ENCODE measurements at regions not wholly inside any gene's neighbourhood (a gene's known extent, or its start where the extent isn't known, plus 50 kb on each side); places are given as distances from the start of the nearest gene placed in this dataset.
"Not testable (repeated sequence)": the region's sequence is repeated elsewhere in the genome, so short reads cannot be mapped to it uniquely, and the experiment has no call there.

DNA sequence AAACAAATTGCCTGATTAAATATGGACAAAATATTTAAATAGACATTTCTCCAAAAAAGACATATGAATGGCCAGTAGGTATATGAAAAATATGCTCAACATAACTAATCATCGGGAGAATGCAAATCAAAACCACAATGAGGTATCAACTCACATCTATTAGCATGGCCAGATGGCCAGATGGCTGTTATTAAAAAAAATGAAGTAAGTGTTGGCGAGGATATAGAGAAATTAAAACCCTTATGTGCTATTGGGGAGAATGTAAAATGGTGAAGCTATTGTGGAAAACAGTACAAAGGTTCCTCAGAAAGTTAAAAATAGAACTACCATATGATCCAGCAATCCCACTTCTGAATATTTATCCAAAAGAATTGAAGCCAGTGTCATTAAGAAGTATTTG, 272.3 kb upstream of the ZNF804A start:
- DNase-seq (ENCODE audit: low read depth, low spot score): no peak

DNA sequence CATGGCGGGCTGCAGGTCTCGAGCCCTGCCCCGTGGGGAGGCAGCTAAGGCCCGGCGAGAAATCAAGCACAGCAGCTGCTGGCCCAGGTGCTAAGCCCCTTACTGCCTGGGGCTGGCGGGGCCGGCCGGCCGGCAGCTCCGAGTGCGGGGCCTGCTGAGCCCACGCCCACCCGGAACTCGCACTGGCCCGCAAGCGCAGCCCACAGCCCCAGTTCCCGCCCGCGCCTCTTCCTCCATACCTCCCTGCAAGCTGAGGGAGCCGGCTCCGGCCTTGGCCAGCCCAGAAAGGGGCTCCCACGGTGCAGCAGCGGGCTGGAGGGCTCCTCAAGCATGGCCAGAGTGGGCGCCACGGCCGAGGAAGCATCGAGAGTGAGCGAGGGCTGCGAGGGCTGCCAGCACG, 270.5 kb upstream of the ZNF804A start:
- DNase-seq (ENCODE audit: low read depth, low spot score): not testable (repeated sequence)

- DNase-seq (ENCODE audit: low read depth, low spot score): not testable (repeated sequence)
Observed at GRCh38 chr2:184330561-184330960, 267.8 kb upstream of the ZNF804A start.

GRCh38 chr2:184336688-184337087, 261.6 kb upstream of the ZNF804A start:
- DNase-seq (ENCODE audit: low read depth, low spot score): no peak

- peak; percentile 51 for DNase-seq (ENCODE audit: low read depth, low spot score)
Observed at GRCh38 chr2:184338771-184339170, 259.6 kb upstream of the ZNF804A start.

GRCh38 chr2:184339966-184340365, 258.4 kb upstream of the ZNF804A start:
- DNase-seq (ENCODE audit: low read depth, low spot score): no peak

DNA sequence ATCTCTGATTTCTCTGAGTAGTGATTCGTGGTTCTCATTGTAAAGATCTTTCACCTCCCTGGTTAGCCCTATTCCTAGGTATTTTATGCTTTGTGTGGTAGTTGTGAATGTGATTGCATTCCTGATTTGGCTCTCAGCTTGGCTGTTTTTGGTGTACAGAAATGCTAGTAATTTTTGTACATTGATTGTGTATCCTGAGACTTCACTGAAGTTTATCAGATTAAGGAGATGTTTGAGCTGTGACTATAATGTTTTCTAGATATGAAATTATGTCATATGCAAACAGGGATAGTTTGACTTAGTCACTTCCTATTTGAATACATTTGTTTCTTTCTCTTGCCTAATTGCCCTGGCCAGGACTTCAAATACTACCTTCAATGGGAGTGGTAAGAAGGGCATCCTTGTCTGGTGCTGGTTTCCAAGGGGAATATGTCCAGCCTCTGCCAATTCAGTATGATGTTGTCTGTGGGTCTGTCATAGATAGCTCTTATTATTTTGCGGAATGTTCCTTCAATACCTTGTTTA, 251.9 kb upstream of the ZNF804A start:
- no peak for DNase-seq (ENCODE audit: low read depth, low spot score)

DNA sequence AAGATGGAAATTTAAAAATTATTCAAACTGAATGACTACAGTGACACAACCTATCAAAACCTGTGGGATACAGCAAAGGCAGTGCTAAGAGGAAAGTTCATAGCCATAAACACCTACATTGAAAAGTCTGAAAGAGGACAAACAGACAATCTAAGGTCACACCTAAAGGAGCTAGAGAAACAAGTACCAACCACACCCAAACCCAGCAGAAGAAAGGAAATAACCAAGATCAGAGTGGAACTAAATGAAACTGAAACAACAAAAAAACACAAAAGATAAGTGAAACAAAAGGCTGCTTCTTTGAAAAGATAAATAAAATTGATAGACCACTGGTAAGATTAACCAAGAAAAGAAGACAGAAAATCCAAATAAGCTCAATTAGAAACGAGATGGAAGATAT, 247.2 kb upstream of the ZNF804A start:
- no peak for DNase-seq (ENCODE audit: low read depth, low spot score)

DNA sequence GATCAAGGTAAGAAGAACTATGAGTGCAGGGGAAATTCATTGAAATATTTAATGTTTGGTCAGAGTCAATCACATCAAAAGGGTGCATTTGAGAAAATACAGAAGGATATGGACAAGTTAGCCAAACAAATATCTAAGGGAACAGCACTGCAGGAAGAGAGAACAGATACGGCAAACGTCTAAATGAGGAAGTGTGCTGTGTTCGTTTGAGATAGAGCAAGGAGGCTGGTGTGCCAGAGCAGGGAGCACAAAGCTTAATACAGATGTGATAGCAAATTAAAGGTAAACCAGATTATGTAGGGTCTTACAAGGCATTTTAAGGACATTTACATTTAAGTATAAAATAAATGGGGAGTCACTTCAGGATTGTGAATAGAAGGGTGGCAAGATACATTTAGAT, 241.3 kb upstream of the ZNF804A start:
- DNase-seq (ENCODE audit: low read depth, low spot score): no peak

- DNase-seq (ENCODE audit: low read depth, low spot score): no peak
Observed at GRCh38 chr2:184359379-184359778, 238.9 kb upstream of the ZNF804A start.

DNA sequence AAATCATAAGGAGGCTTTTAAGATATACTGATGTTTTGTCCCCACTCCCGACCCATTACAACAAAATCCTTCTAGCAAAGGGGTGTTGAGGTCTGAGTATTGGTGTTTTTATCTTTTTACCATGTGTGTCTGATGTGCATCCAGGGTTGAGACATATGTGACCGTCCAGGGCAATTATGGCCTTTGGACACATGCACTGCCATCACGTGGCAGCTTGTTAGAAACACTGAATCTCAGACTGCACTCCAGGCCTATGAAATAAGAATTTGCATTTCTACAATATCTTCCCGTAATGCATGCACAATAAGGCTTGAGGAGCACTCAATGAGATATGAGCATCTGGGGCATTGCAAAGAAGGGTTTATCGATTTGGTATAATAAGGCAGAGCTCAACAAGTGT, 235.1 kb upstream of the ZNF804A start:
- DNase-seq (ENCODE audit: low read depth, low spot score): no peak

- DNase-seq (ENCODE audit: low read depth, low spot score): no peak
Observed at GRCh38 chr2:184367211-184367610, 231.1 kb upstream of the ZNF804A start.

DNA sequence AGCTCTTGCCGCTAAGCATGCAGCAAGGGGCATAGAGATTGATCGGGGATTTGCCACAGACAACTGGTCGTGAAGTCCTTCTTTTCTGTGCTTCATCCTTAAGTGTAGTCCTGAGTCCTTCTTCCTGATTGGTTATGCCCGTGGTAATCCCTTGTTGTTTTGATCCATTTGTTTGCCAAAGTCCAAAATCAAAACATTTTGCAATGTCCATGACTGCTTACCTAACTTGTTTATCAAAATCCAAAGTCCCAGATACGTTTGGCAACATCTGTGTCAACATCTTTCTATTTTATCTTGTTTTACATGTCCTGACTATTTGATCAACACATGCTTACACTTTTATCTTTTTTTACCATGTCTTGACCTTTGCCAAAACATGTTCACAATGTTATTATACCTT, 229.0 kb upstream of the ZNF804A start:
- DNase-seq (ENCODE audit: low read depth, low spot score): no peak

DNA sequence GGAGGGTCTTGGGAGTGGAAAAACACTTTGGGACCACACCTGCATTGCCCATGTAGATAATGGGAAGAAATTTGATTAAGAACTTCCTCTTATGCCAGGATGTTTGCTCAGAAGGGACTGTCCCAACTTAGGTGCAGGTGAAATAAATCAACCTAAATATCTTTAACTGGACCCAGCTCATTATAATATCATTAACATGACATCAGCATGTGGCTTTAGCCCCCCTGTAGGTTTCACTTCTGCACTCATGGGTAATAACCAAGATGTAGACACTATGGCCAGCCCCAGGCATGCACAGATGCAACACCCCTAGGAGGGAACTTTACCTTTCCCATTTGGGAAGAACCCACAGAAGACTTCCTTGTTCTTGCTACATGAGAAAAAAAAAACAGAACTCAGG, 227.4 kb upstream of the ZNF804A start:
- DNase-seq (ENCODE audit: low read depth, low spot score): no peak

DNA sequence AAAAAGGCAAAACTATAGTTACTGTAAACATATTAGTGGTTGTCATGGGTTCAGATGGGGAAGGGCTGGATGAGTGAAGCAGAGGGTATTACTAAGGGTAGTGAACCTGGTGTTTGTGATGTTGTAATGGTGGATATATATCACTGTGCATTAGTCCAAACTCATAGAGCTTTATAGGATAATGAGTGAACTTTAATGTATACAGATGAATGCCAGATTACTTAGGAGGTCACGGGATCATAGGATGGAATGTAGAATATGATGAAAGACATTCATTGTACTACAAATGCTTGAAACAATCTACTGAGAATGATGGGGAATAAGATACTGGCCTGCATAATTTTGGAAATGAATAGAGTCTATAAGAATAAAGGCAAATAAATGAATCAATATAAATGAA, 226.7 kb upstream of the ZNF804A start:
- DNase-seq (ENCODE audit: low read depth, low spot score): no peak

DNA sequence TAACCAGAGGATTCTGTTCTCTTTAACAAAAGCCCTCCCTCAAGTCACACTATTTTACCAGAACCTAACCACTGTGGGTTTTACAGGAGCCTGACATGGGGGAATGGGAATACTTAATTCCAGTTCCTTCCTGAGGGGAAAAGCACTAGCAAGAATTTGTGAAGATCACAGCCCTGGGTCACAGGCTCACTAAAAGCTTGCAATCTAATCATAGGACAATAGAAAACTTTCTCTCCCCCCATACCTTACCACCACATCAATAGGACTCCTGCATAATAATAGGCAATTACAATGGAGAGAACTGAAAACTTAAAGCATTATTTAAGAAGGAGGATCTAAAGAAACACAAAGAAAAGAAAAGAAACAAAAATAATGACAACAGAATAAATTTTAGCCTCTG, 225.8 kb upstream of the ZNF804A start:
- DNase-seq (ENCODE audit: low read depth, low spot score): peak; percentile 10

DNA sequence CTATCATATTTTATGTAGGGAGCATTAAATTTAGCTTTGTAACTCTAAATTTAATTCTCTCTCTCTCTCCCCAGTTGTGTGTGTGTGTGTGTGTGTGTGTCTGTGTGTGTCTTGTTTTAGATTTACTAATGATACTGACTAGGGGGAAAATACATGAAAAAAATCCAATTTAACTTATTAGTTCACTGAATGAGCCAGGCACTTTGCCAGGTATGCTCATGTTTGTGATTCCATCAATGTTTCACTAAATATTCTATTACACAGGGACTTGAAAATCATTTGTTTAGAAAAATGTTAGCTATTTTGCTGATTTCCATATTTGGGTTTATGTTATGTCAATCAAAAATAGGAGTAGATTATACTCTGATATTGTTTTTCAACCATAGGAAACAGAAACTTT, 203.7 kb upstream of the ZNF804A start:
- DNase-seq (ENCODE audit: low read depth, low spot score): no peak

DNA sequence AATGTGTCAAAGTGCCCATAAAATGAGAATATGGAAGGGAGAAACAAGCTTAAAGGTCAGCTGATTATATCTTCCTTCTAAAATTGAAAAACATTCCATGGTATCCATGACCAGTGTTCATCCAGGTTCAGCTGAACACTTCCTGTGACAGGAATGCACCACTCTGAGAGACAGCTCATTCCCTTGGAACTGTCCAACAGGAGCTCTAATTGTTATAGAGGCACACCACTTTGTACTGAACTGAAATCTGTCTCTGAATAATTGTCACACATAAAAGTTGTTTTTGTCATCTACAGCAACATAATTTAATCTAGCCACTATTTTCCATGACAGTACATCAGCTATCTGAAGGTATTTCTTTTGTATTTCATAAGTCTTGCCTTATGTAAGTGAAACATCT, 195.9 kb upstream of the ZNF804A start:
- no peak for DNase-seq (ENCODE audit: low read depth, low spot score)

GRCh38 chr2:184407041-184407630, 191.2 kb upstream of the ZNF804A start:
- peak; percentile 75 for DNase-seq (ENCODE audit: low read depth, low spot score)

DNA sequence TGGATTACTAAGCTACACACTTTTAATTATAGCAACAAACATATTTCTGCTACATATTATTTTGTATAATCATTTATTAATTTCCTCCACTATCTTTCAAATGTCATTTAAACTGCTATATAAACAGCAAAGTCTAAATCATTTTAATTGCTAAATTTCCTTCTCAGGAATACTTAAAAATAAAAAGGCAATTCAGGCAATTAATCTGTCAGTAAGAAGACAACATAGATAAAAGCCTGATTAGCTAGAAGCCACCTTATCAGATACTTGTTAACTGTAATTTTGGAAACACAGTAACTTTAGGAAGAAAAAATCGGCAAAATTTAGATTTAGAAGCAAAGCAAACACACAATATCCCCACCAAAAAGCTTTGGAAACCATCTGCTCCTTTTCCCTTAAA, 188.2 kb upstream of the ZNF804A start:
- DNase-seq (ENCODE audit: low read depth, low spot score): no peak

GRCh38 chr2:184413221-184413620, 185.1 kb upstream of the ZNF804A start:
- no peak for DNase-seq (ENCODE audit: low read depth, low spot score)

DNA sequence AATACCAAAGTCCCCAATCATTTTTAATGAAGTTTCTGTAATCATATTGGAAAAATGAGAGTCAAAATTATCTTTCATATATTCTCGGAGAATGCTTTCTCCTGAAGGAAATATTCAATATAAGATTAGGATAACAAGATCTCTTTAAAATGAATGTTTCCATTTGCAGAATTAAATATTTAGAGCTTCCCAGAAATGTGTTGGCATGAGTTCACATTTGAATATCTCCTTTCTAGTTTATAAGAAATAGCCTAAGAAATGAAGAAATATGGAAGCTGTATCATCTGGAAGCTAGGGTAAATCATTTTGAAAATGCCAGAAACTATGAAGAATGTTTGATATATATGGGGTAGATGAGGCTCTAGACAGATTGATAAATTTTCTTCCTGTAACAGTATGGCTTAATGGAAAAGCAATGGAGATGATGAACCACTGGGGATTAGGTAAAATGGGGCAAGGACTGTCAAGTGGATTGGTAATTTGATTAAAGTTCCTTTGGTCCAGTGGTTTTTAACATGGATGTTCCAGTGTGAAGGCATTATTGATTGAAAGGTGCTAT, 184.6 kb upstream of the ZNF804A start:
- DNase-seq (ENCODE audit: low read depth, low spot score): no peak

GRCh38 chr2:184416146-184416913, 182.0 kb upstream of the ZNF804A start:
- no peak for DNase-seq (ENCODE audit: low read depth, low spot score)

Measured in ELF-1 (cell line).